Urinary bladder (tissue), 3 donors: ENCODE measurements at regions not wholly inside any gene's neighbourhood (a gene's known extent, or its start where the extent isn't known, plus 50 kb on each side); places are given as distances from the start of the nearest gene placed in this dataset.
"Not testable (repeated sequence)": the region's sequence is repeated elsewhere in the genome, so short reads cannot be mapped to it uniquely, and the experiment has no call there.

Source experiments
- DNase-seq: peaks from one replicate; pipeline ENCODE4 v3.0.0-alpha.2; 2015; ENCODE audit errors: extremely low spot score
- H3K27ac ChIP-seq: one replicate; pipeline ENCODE4 v1.5.1; 2013; ENCODE audit warnings: low read depth, mild to moderate bottlenecking, moderate library complexity
- H3K36me3 ChIP-seq: one replicate; pipeline ENCODE4 v1.6.1; 2013; ENCODE audit warnings: mild to moderate bottlenecking, moderate library complexity; ENCODE audit not compliant: insufficient read depth
- H3K4me1 ChIP-seq: one replicate; pipeline ENCODE4 v1.6.1; 2013; ENCODE audit warnings: mild to moderate bottlenecking, moderate library complexity; ENCODE audit not compliant: insufficient read depth
- H3K4me3 ChIP-seq: one replicate; pipeline ENCODE4 v1.5.1; 2013; ENCODE audit warnings: low read depth, low read length
- WGBS: extraction: QIAGEN DNeasy Blood & Tissue Kit; methylation state at CpG from one replicate; pipeline ENCODE4 v1.1.7; 2013; 5-methylcytosine and 5-hydroxymethylcytosine counted together
- donor health status: healthy with polysubstance abuse.
- donor health status: healthy.

DNA sequence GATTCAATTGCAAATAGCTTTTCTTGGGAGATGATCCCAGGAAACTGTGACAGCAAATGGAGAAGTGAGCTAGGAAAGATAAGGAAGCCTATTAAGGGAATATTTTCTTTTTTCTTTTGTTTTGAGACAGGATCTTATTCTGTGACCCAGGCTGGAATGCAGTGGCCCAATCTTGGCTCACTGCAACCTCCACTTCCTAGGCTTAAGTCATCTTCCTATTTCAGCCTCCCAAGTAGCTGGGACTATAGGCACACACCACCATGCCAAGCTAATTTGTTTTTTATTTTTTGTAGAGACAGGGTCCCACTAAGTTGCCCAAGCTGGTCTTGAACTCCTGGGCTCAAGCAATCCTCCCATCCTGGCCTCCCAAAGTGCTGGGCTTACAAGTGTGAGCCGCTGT, 433.7 kb downstream of the RPS6KC1 start:
- Histone ChIP-seq H3K4me1 (no peaks in the 10 kb centered on the region), H3K4me3 (no peak overlapping the region), H3K27ac (no peak overlapping the region), H3K36me3 (no peaks in the 10 kb centered on the region)
- DNase-seq: no peak
- WGBS: 56% methylated on average over 1 of the region's 1 CpG

DNA sequence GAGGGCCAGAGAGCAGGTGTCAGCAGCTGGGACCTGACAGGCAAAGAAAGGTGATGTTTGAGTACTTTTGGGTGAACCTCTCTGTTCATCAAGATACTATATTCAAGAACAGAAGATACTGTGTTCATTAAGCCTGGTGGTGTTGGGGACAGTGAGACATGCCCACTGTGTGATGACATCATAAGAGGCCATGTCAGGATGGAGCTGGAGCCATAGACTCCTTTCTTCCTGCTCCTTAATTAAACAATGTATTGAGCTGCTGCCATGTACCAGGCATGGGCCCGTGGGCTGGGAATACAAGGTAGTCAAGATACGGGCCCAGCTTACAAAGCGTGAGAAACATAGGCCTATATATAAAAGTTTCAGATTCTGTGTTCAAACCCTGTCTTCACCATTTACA, 435.4 kb downstream of the RPS6KC1 start:
- 62% methylated on average over 3 of the region's 3 CpGs for WGBS
- no peaks in the 10 kb centered on the region for H3K4me1 ChIP-seq
- H3K36me3 ChIP-seq: no peaks in the 10 kb centered on the region
- H3K27ac ChIP-seq: no peak overlapping the region
- H3K4me3 ChIP-seq: no peak overlapping the region
- DNase-seq: no peak

DNA sequence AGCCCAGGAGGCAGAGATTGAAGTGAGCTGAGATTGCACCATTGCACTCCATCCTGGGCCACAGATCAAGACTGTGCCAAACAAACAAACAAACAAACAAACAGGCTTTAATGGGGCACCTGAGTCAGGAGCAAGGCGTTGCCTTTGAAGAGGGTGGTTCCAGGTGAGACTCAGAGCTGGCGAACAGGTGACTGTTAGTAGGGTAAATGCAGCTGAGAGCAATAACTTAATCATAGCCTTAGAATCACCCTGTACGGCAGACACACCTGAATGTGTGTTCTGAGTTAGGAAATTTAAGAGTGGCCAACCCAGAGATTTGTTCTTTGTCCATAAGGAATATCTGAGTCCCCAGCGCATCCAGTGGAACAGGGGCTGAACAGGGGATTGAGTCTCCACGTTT, 440.4 kb downstream of the RPS6KC1 start:
- H3K36me3 ChIP-seq: no peaks in the 10 kb centered on the region
- 81% methylated on average over 5 of the region's 5 CpGs for WGBS

DNA sequence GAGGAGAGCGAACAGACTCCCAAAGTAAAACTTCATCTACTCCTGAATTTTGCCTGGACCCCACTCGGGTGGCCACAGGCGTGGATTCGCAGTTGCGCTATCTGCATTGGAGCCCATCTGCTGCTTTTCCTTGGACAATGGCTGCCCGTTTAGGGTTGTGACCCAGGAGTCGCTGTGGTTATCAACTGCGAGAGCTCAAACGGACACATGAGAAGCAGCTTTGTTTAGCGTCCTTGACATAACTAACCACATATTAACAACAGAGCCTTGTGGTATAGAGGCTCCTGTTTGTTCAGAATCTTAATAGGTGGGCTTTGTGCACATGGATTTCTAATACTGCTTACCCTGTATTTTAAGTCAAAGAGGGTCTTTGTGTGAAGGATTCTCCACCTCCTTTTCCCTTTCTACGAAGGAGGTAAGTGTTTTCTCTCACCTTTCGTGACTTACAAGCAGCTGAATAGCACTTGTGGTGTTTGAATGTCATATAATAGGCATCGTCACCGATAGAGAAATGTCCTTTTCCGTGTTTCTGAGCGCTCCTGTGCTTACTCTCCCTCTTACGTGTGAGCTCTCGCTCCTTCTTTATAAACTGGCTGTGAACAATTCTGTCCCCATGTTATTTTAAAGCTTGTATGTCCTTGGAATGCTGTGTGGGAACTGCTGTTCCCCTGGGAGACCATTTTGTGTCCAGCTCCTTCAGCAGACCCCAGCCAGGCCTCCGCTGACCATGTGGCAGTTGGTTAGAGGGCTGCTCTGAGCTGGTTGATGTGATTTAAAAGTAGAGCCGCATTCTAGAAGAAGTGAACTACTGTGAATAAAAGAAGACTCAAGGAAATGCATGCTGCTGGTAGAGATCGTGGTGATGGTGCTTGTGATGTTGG, 441.4 kb downstream of the RPS6KC1 start:
- Histone ChIP-seq H3K4me3 (no peak overlapping the region), H3K27ac (no peak overlapping the region), H3K36me3 (no peaks in the 10 kb centered on the region), H3K4me1 (no peaks in the 10 kb centered on the region)
- no peak for DNase-seq
- WGBS: 82% methylated on average over 21 of the region's 21 CpGs

More for the DNA sequence above, 440.4 kb downstream of the RPS6KC1 start:
- Histone ChIP-seq H3K4me1 (no peaks in the 10 kb centered on the region), H3K4me3 (no peak overlapping the region), H3K27ac (no peak overlapping the region)
- DNase-seq: no peak

DNA sequence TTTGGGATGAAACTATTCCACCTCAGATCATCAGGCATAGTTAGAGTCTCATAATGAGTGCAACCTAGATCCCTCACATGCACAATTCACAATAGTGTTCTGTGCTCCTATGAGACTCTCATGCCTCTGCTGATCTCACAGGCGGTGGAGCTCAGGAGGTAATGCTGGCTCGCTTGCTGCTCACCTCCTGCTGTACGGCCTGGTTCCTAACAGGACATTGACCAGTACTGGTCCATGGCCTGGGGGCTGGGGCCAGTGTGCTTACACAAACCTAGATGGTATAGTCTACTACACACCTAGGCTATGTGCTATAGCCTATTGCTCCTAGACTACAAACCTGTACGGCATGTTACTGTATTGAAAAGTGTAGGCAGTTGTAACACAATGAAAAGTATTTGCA, 448.4 kb downstream of the RPS6KC1 start:
- H3K4me1 ChIP-seq: no peaks in the 10 kb centered on the region
- WGBS: 94% methylated on average over 4 of the region's 4 CpGs
- H3K4me3 ChIP-seq: no peak overlapping the region
- no peaks in the 10 kb centered on the region for H3K36me3 ChIP-seq
- no peak overlapping the region for H3K27ac ChIP-seq
- no peak for DNase-seq

DNA sequence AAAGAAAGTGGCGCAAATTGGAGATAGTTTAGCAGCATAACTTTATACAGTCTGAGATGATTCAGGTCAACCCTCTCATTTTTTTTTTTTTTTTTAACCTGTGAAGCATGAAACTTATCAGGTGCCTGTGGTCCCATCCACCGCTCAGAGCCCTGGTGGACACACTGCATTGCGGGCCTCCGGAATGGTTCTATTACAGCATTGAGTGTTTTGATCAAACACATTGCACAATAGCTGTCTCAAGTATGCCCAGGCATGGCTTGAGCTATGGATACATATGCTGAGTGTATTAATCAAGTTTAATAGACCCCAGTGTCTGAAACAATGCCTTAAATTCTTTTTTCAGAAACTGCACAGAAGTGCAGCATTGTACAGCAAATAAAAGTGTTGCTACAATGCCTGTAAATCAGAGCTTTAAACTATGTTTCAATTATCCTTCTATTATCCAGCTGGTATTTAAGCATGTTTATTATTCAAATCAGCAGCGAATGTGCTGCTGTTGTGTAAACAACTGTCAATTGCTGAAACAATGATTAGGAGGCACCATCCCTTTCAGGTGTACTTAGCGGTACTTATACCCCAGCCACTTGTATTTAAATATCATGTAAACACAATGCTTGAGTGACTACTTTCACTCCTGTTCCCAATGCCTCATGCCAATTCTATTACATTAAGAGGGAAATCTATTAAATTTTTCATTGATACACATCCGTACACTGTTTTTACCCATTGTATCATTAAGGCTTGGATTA, 456.6 kb downstream of the RPS6KC1 start:
- no peaks in the 10 kb centered on the region for H3K36me3 ChIP-seq
- 71% methylated on average over 7 of the region's 7 CpGs for WGBS
- DNase-seq: no peak
- no peak overlapping the region for H3K27ac ChIP-seq
- H3K4me1 ChIP-seq: no peaks in the 10 kb centered on the region
- no peak overlapping the region for H3K4me3 ChIP-seq

DNA sequence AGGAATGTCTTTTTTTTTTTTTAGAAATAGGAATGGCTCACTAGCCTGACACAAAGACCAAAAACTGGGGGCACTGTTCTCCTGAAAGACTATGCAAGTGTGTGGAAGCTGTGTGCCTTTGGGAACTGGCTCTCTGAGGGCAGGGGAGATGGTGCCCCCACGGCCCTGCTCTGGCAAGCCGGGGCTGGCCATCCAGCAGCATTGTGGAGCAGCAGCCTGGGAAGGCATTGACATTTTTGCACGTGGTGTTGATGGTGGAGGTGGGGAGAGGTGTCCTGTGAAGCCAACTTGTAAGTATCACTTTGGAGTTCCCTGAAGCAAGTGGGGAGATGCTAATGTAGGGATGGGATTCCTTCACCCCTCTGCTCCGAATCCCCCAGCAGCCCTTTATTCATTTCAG, 460.1 kb downstream of the RPS6KC1 start:
- no peak for DNase-seq
- Histone ChIP-seq H3K36me3 (no peaks in the 10 kb centered on the region), H3K27ac (no peak overlapping the region), H3K4me1 (no peaks in the 10 kb centered on the region), H3K4me3 (no peak overlapping the region)
- WGBS: 68% methylated on average over 4 of the region's 4 CpGs

DNA sequence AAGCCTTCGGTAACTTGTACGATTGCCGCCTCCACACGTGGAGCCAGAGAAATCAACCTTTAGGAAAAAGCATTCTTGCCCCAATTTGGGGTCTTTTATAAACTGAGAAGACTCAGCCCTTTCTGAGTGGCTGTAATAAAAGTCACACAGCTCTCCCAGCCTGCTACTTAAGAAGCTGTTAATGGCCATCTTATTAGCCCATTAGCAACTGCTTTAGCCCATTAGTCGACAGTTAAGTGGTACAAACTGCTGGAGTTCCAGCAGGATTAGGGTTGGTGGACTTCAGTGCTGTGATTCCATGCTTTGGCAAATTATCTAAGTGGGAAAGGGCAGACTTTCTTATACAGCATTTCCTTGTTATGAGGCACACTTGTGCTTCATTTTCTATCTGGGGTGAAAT, 461.3 kb downstream of the RPS6KC1 start:
- Histone ChIP-seq H3K36me3 (no peaks in the 10 kb centered on the region), H3K4me1 (no peaks in the 10 kb centered on the region), H3K4me3 (no peak overlapping the region), H3K27ac (no peak overlapping the region)
- 56% methylated on average over 5 of the region's 5 CpGs for WGBS
- DNase-seq: no peak

DNA sequence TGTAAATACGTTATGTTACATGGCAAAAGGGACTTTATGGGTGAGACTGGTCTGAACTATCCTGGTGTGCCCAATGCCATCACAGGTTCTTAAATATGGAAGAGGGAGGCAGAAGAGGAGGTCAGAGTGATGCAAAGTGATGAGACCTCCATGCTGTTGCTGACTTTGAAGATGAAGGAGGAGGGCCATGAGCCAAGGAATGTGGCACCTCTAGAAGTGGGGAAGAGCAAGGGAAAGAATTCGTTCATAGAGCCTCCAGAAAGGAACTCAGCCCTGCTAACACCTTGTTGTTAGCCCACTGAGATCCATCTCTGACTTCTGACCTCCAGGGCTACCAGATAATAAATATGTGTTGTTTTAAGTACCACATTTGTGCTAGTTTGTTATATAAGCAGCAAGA, 462.0 kb downstream of the RPS6KC1 start:
- DNase-seq: no peak
- Histone ChIP-seq H3K27ac (no peak overlapping the region), H3K4me3 (no peak overlapping the region), H3K4me1 (no peaks in the 10 kb centered on the region), H3K36me3 (no peaks in the 10 kb centered on the region)
- WGBS: 64% methylated on average over 2 of the region's 2 CpGs

DNA sequence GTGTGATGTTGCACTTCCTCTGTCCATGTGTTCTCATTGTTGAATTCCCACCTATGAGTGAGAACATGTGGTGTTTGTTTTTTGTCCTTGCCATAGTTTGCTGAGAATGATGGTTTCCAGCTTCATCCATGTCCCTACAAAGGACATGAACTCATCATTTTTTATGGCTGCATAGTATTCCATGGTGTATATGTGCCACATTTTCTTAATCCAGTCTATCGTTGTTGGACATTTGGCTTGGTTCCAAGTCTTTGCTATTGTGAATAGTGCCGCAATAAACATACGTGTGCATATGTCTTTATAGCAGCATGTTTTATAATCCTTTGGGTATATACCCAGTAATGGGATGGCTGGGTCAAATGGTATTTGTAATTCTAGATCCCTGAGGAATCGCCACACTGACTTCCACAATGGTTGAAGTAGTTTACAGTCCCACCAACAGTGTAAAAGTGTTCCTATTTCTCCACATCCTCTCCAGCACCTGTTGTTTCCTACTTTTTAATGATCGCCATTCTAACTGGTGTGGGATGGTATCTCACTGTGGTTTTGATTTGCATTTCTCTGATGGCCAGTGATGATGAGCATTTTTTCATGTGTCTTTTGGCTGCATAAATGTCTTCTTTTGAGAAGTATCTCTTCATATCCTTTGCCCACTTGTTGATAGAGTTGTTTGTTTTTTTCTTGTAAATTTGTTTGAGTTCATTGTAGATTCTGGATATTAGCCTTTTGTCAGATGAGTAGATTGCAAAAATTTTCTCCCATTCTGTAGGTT, 463.6 kb downstream of the RPS6KC1 start:
- H3K4me1 ChIP-seq, H3K36me3 ChIP-seq, H3K4me3 ChIP-seq, DNase-seq, H3K27ac ChIP-seq: not testable (repeated sequence)
- WGBS: 88% methylated on average over 5 of the region's 5 CpGs

DNA sequence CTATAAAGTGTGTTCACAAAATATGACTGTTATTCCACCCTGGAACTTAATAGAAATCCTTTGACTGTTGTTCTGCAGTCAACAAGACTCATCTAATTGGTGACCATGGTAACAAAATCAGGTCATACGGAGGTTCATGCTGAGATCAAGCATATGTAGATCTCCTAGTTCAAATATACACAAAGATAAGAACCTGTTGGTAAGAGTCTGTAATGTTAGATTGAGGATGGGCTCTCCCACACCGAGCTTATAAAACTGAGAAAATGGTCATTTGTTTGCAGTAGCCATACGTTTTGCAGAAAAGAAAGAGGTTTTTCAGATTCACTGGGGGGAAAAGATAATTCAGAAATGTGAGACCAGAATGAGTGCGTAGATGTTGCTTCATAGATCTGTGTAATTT, 468.1 kb downstream of the RPS6KC1 start:
- 17% methylated on average over 4 of the region's 4 CpGs for WGBS
- H3K36me3 ChIP-seq: no peaks in the 10 kb centered on the region
- no peaks in the 10 kb centered on the region for H3K4me1 ChIP-seq

DNA sequence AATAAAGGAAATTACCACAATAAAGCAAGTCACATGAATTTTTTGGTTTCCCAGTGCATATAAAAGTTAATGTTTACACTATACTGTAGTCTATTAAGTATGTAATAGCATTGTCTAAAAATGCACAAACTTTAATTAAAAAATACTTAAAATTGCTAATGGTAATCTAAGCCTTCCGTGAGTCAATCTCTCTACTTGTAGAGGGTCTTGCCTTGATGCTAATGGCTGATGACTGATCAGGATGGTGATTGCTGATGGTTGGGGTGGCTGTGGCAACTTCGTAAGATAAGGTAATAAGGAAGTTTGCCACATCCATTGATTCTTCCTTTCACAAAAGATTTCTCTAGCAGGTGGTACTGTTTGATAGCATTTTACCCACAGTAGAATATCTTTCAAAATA, 466.6 kb upstream of the PROX1 start:
- no peak for DNase-seq
- H3K4me1 ChIP-seq: no peaks in the 10 kb centered on the region
- H3K4me3 ChIP-seq: no peak overlapping the region
- no peak overlapping the region for H3K27ac ChIP-seq
- WGBS: 95% methylated on average over 2 of the region's 2 CpGs
- H3K36me3 ChIP-seq: no peaks in the 10 kb centered on the region

More for the DNA sequence above, 468.1 kb downstream of the RPS6KC1 start:
- Histone ChIP-seq H3K27ac (no peak overlapping the region), H3K4me3 (no peak overlapping the region)
- no peak for DNase-seq

DNA sequence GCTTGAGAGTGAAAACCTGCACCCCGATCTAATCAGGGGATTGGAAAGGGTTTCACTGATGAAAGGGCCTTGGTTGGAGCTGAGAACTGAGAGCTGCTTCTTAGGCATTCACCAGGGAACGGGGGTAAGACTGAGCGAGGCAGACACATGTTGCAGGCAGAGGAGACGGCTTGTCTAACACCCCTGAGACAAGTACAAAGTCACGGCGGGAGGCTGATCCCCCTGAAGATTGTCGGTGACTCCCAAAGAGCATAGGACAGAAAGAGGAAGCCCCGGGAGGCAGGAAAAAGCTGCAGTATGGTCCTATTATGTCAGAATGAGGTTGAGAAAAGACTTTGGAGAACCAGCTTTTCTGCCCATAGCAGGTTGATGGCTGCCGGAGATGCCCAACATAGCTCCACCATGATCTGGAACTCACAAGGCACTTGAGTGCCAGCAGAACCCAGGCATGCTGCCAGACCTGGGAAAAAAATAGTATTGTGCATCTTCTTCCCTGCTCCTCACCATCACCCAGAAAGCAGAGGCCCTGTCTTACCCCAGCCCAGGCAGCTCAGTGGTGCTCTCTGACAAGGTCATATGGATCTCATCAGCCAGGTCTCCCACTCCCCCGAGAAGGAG, 463.9 kb upstream of the PROX1 start:
- Histone ChIP-seq H3K36me3 (no peaks in the 10 kb centered on the region), H3K4me1 (no peaks in the 10 kb centered on the region), H3K27ac (no peak overlapping the region), H3K4me3 (no peak overlapping the region)
- DNase-seq: no peak
- 52% methylated on average over 10 of the region's 10 CpGs for WGBS
